ENCODE measurements at regions not wholly inside any gene's neighbourhood (a gene's known extent, or its start where the extent isn't known, plus 50 kb on each side); places are given as distances from the start of the nearest gene placed in this dataset.

DNA sequence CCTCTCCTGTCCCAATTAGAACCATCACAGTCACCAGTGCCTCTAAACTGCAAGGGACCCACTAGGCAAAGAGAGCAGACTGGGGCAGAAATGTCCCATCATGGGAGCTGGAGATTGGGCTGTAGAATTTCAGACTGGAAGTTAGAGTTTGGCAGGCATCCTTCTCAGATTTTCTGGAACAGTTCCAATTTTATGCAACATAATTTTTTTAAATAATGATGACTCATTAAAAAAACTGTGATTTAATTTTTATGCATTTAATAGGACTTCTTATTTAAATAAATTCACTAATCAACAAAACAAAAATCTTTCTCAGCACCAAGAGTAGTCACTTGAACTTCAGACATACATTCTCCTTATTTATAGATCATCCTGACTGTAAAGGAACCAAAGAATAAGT, 84.6 kb upstream of the SLC7A14 start (continued):
- TF ChIP-seq BRD4 (IDR thresholded peaks at IDR 0.05), result no peak
- TF ChIP-seq HNRNPL (IDR thresholded peaks at IDR 0.05; ENCODE audit: low read depth, low read length), result no peak
- TF ChIP-seq ZBTB17 (CRISPR knock-in tag; IDR thresholded peaks at IDR 0.05), result no peak
- TF ChIP-seq ETV6 (IDR thresholded peaks at IDR 0.05; ENCODE audit: borderline replicate concordance in 1 of 2, low read depth in 2 of 2, low read length in 1 of 2), result no peak
- TF ChIP-seq ETV6 (CRISPR knock-in tag; IDR thresholded peaks at IDR 0.05; ENCODE audit: borderline replicate concordance), result no peak
- TF ChIP-seq ZNF79 (CRISPR knock-in tag; IDR thresholded peaks at IDR 0.05; ENCODE audit: low read depth), result no peak
- TF ChIP-seq SRF (CRISPR knock-in tag; IDR thresholded peaks at IDR 0.05), result no peak
- TF ChIP-seq, protein P1, sequence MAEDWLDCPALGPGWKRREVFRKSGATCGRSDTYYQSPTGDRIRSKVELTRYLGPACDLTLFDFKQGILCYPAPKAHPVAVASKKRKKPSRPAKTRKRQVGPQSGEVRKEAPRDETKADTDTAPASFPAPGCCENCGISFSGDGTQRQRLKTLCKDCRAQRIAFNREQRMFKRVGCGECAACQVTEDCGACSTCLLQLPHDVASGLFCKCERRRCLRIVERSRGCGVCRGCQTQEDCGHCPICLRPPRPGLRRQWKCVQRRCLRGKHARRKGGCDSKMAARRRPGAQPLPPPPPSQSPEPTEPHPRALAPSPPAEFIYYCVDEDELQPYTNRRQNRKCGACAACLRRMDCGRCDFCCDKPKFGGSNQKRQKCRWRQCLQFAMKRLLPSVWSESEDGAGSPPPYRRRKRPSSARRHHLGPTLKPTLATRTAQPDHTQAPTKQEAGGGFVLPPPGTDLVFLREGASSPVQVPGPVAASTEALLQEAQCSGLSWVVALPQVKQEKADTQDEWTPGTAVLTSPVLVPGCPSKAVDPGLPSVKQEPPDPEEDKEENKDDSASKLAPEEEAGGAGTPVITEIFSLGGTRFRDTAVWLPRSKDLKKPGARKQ (CRISPR knock-in tag; IDR thresholded peaks at IDR 0.05), result no peak
- TF ChIP-seq MED1 (CRISPR knock-in tag; IDR thresholded peaks at IDR 0.05; ENCODE audit: borderline replicate concordance), result no peak
- no peak for TF ChIP-seq SPI1 (IDR thresholded peaks at IDR 0.05; ENCODE audit: borderline replicate concordance, low read depth, low read length)
- TF ChIP-seq, protein P2, sequence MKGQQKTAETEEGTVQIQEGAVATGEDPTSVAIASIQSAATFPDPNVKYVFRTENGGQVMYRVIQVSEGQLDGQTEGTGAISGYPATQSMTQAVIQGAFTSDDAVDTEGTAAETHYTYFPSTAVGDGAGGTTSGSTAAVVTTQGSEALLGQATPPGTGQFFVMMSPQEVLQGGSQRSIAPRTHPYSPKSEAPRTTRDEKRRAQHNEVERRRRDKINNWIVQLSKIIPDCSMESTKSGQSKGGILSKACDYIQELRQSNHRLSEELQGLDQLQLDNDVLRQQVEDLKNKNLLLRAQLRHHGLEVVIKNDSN (CRISPR knock-in tag; IDR thresholded peaks at IDR 0.05), result no peak
- TF ChIP-seq, protein P3, sequence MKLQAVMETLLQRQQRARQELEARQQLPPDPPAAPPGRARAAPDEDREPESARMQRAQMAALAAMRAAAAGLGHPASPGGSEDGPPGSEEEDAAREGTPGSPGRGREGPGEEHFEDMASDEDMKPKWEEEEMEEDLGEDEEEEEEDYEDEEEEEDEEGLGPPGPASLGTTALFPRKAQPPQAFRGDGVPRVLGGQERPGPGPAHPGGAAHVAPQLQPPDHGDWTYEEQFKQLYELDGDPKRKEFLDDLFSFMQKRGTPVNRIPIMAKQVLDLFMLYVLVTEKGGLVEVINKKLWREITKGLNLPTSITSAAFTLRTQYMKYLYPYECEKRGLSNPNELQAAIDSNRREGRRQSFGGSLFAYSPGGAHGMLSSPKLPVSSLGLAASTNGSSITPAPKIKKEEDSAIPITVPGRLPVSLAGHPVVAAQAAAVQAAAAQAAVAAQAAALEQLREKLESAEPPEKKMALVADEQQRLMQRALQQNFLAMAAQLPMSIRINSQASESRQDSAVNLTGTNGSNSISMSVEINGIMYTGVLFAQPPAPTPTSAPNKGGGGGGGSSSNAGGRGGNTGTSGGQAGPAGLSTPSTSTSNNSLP (IDR thresholded peaks at IDR 0.05; ENCODE audit: borderline replicate concordance, low read depth, low read length), result no peak
- no peak for TF ChIP-seq ZNF77 (CRISPR knock-in tag; IDR thresholded peaks at IDR 0.05)
- TF ChIP-seq, protein P4, sequence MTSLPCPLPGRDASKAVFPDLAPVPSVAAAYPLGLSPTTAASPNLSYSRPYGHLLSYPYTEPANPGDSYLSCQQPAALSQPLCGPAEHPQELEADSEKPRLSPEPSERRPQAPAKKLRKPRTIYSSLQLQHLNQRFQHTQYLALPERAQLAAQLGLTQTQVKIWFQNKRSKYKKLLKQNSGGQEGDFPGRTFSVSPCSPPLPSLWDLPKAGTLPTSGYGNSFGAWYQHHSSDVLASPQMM (CRISPR knock-in tag; IDR thresholded peaks at IDR 0.05), result no peak
- TF ChIP-seq HDAC8 (tag; IDR thresholded peaks at IDR 0.05), result no peak
- no peak for TF ChIP-seq ZNF507 (tag; conservative IDR thresholded peaks at IDR 0.05)
- no peak for TF ChIP-seq PCBP1 (IDR thresholded peaks at IDR 0.05; ENCODE audit: low read depth, low read length, poor library complexity, severe bottlenecking)
- no peak for TF ChIP-seq ZNF217 (CRISPR knock-in tag; IDR thresholded peaks at IDR 0.05)
- TF ChIP-seq MAFF (IDR thresholded peaks at IDR 0.05; ENCODE audit: low read length), result peak; percentile 85
- TF ChIP-seq HNRNPK (IDR thresholded peaks at IDR 0.05; ENCODE audit: low read depth, low read length, poor library complexity, severe bottlenecking), result no peak
- no peak for TF ChIP-seq RAD51 (IDR thresholded peaks at IDR 0.05; ENCODE audit: borderline replicate concordance, low read depth)
- no peak for TF ChIP-seq LEF1 (IDR thresholded peaks at IDR 0.05)
- no peak for TF ChIP-seq MXI1 (IDR thresholded peaks at IDR 0.05; ENCODE audit: low read depth, low read length)
- no peak for TF ChIP-seq NFATC3 (IDR thresholded peaks at IDR 0.05)
- TF ChIP-seq MAFG (tag; conservative IDR thresholded peaks at IDR 0.05), result peak; percentile 87
- no peak for TF ChIP-seq ETV5 (CRISPR knock-in tag; IDR thresholded peaks at IDR 0.05; ENCODE audit: low read depth)
- no peak for TF ChIP-seq EZH2 (IDR thresholded peaks at IDR 0.05; ENCODE audit: borderline replicate concordance, low read depth, low read length)
- no peak for TF ChIP-seq SOX6 (IDR thresholded peaks at IDR 0.05)
- TF ChIP-seq C11orf30 (IDR thresholded peaks at IDR 0.05; ENCODE audit: low read depth), result peak; percentile 87

Data from K562 (cell line).